ENCODE measurements at regions not wholly inside any gene's neighbourhood (a gene's known extent, or its start where the extent isn't known, plus 50 kb on each side); places are given as distances from the start of the nearest gene placed in this dataset.
A peak's percentile ranks its signal among the peaks of the same experiment; 100 is the strongest.

- no peak for DNase-seq (ENCODE audit: low read depth)
These were observed 391.0 kb upstream of the AZI2 start for GRCh38 chr3:28739647-28740046.

- no peak for DNase-seq (ENCODE audit: low read depth)
These were observed 394.6 kb upstream of the AZI2 start for GRCh38 chr3:28743271-28743670.

- no peak for DNase-seq (ENCODE audit: low read depth)
These were observed 395.2 kb upstream of the AZI2 start for GRCh38 chr3:28743831-28744230.

- peak; percentile 24 for DNase-seq (ENCODE audit: low read depth)
These were observed 396.8 kb upstream of the AZI2 start for GRCh38 chr3:28745436-28745835.

- no peak for DNase-seq (ENCODE audit: low read depth)
These were observed 397.4 kb upstream of the AZI2 start for GRCh38 chr3:28745916-28746617.

- DNase-seq (ENCODE audit: low read depth), result no peak
These were observed 398.4 kb upstream of the AZI2 start for GRCh38 chr3:28746990-28747389.

- no peak for DNase-seq (ENCODE audit: low read depth)
These were observed 403.2 kb upstream of the AZI2 start for GRCh38 chr3:28751864-28752263.

- DNase-seq (ENCODE audit: low read depth), result no peak
These were observed 403.7 kb upstream of the AZI2 start for GRCh38 chr3:28752290-28752689.

- no peak for DNase-seq (ENCODE audit: low read depth)
These were observed 407.4 kb upstream of the AZI2 start for GRCh38 chr3:28756056-28756455.

GRCh38 chr3:28758115-28758514 is 409.5 kb upstream of the AZI2 start:
- no peak for DNase-seq (ENCODE audit: low read depth)

GRCh38 chr3:28761375-28761774 is 412.8 kb upstream of the AZI2 start:
- no peak for DNase-seq (ENCODE audit: low read depth)

GRCh38 chr3:28765194-28765593 is 416.6 kb upstream of the AZI2 start:
- no peak for DNase-seq (ENCODE audit: low read depth)

- no peak for DNase-seq (ENCODE audit: low read depth)
These were observed 419.8 kb upstream of the AZI2 start for GRCh38 chr3:28768439-28768838.

GRCh38 chr3:28777806-28778475 is 429.3 kb upstream of the AZI2 start:
- DNase-seq (ENCODE audit: low read depth), result no peak

GRCh38 chr3:28780480-28780879 is 431.9 kb upstream of the AZI2 start:
- DNase-seq (ENCODE audit: low read depth), result no peak

GRCh38 chr3:28781053-28781452 is 432.4 kb upstream of the AZI2 start:
- no peak for DNase-seq (ENCODE audit: low read depth)

- DNase-seq (ENCODE audit: low read depth), result no peak
These were observed 437.8 kb upstream of the AZI2 start for GRCh38 chr3:28786446-28786845.

- no peak for DNase-seq (ENCODE audit: low read depth)
These were observed 439.9 kb upstream of the AZI2 start for GRCh38 chr3:28788571-28788970.

GRCh38 chr3:28791713-28792255 is 443.2 kb upstream of the AZI2 start:
- no peak for DNase-seq (ENCODE audit: low read depth)

- no peak for DNase-seq (ENCODE audit: low read depth)
These were observed 444.0 kb upstream of the AZI2 start for GRCh38 chr3:28792604-28793003.

- no peak for DNase-seq (ENCODE audit: low read depth)
These were observed 450.5 kb upstream of the AZI2 start for GRCh38 chr3:28799084-28799483.

GRCh38 chr3:28800203-28800602 is 451.6 kb upstream of the AZI2 start:
- DNase-seq (ENCODE audit: low read depth), result no peak

GRCh38 chr3:28808068-28808467 is 459.4 kb upstream of the AZI2 start:
- no peak for DNase-seq (ENCODE audit: low read depth)

GRCh38 chr3:28816017-28816416 is 464.9 kb upstream of the RBMS3 start:
- no peak for DNase-seq (ENCODE audit: low read depth)
